ENCODE measurements at regions not wholly inside any gene's neighbourhood (a gene's known extent, or its start where the extent isn't known, plus 50 kb on each side); places are given as distances from the start of the nearest gene placed in this dataset.
"Not testable (repeated sequence)": the region's sequence is repeated elsewhere in the genome, so short reads cannot be mapped to it uniquely, and the experiment has no call there.

DNA sequence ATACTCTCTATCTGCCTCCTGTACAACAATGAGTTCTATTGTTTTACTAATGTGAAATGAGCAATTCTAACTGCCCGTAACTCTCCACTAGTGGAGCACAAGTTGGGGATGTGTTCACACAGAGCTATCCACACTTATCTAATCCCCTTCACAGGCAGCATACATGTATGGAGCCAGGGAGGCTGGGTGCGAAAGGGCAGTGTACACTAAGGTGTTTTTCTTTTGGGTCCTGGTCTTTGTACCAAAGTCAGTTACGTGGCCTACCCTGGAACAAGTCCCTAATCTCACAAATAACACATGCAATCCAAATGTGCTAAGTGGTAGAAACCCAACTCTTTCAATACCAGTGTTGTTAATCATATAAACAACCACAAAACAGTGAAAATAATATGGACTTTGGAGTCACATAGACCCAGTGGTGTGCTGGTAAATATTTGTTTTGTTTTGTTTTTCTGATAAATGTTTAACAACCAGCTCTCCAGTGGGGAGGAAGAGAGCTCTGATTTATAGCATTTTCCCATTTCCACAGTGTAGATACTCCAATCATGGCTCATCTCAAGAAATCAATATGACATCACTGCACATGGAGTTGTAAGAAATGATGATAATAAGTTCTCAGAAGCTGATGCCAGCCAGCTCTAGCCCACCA, 319.9 kb upstream of the DUSP10 start:
- ATAC-seq (no peak), DNase-seq (no peak)
- no peaks in the 10 kb centered on the region for H3K27me3 Mint-ChIP-seq
- no peak overlapping the region for H3K27ac Mint-ChIP-seq
- H3K4me1 Mint-ChIP-seq: no peaks in the 10 kb centered on the region
- peaks cover 5 to 18% of the 10 kb centered on the region in 2 donors for H3K9me3 Mint-ChIP-seq
- H3K4me3 Mint-ChIP-seq: no peak overlapping the region

DNA sequence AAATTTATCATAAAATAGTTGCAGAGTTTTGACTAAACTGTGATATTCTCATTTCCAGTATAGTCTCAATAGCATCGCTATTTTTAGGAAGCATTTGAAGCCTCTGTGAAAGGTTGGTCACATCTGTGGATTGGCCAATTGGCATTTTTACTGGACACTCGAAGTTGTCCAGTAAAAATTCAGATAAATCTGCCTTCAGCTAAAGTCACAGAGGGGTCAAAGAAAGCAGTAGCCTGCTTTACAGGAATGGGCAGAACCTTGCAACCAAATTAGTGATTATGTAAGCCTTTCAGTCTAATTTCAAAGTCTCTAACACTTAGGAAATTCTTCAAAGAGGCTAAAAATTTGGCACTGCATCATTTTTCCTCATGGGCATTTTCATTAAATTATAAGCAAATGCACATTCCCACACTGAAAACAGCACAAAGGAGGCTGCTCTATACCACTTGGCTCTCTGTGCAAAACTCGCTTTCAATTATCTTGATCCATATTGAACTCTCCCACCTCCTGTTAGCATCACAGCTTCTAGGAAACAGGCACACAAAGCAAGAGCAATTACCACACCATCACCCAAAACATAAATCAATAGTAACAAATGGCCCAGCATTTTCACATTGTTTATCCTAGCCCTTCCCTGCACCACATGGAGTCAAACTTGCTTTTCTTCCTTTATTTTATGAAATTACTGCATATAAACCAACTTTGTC, 318.5 kb upstream of the DUSP10 start:
- ATAC-seq: no peak
- peaks cover 5 to 18% of the 10 kb centered on the region in 2 donors for H3K9me3 Mint-ChIP-seq
- no peaks in the 10 kb centered on the region for H3K4me1 Mint-ChIP-seq
- no peak for DNase-seq
- no peak overlapping the region for H3K4me3 Mint-ChIP-seq
- no peaks in the 10 kb centered on the region for H3K27me3 Mint-ChIP-seq
- no peak overlapping the region for H3K27ac Mint-ChIP-seq

DNA sequence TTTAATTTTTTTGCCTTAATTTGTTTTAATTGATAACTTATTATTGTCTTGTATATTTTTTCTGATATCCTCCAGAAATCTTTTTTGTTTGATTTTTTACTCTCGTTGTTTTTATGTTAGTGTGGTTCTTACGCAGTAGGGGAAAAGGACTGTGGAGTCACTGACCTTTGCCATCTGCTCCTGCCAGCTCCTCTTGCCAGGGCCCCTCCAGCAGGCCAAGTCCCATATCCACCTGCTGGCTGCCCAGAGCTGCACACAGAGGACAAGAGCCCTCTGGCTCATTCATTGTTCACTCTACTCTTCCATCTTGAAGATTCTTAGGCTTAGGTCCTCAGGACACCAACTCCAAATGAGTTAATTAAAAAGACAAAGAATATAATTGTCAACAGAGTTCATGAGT, 316.4 kb upstream of the DUSP10 start:
- Mint-ChIP-seq H3K4me3 (no peak overlapping the region), H3K27me3 (no peaks in the 10 kb centered on the region), H3K27ac (no peak overlapping the region), H3K4me1 (no peaks in the 10 kb centered on the region), H3K9me3 (no peaks in the 10 kb centered on the region)
- DNase-seq: no peak
- no peak for ATAC-seq

DNA sequence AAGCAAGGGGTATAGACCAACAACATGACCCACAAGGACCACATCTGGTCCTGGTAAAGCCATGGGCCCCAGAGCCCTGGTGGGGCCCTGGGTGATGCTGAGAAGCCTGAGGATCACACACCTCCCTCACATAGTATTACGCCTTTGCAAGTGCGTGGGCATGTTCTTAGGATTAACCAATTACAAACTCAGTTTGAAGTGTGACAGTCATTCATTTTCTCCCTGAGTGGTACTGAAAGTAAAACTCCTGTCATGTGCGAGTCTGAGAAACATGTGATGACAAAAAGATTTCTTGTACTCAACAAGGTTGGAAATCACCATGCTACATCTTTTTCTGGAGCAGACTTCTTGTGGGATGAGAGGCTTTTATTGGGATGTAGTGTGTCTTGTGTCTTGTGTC, 315.3 kb upstream of the DUSP10 start:
- no peak overlapping the region for H3K27ac Mint-ChIP-seq
- DNase-seq: no peak
- peaks cover 10% of the 10 kb centered on the region for H3K27me3 Mint-ChIP-seq
- H3K9me3 Mint-ChIP-seq: no peaks in the 10 kb centered on the region
- H3K4me1 Mint-ChIP-seq: no peaks in the 10 kb centered on the region
- no peak overlapping the region for H3K4me3 Mint-ChIP-seq
- ATAC-seq: peak; percentile 41

DNA sequence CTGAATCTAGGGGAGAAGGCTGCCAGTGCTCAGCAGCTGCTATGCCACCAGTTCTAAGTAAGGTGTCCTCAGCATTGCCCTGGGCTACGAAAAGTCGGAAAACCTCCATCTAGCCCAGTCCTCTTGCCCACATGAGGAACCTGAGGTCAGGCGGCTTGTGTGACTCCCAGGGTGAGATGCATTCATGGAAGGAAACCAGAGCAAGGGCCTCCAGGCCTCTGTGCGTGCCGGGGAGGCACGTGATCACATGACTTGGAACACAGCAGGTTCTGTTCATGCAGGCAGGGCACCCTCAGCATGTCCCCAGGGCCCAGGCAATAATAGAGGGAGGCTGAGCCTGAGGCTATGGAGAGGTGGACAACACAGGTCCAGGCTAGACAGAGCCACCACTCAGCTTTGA, 312.5 kb upstream of the DUSP10 start:
- Mint-ChIP-seq H3K9me3 (no peaks in the 10 kb centered on the region), H3K4me3 (no peak overlapping the region), H3K27ac (no peak overlapping the region), H3K27me3 (peaks cover 11% of the 10 kb centered on the region), H3K4me1 (peaks cover 10% of the 10 kb centered on the region)
- ATAC-seq: no peak
- no peak for DNase-seq

DNA sequence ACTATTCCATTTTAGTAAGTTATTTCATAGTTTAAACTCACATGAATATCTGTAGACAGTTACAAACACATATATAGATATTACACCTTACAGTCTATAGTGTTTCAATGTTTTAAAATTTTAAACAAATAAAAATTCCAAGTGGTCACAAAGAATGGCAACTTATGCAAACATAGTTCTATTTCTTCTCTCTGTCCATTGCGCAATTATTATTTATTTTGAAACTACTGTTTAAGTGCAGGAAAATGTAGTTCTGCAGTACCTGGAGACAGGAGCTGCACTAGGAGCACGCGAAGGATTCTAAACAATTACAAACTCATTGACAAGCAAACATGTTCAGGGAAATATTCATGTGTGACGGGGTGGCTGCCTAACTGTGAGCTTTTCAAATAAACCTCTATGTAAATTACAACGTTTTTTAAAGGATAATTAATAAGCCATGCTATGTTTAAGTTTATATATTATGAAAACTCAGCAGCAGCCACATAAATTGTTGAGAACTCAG, 312.0 kb upstream of the DUSP10 start:
- no peak overlapping the region for H3K27ac Mint-ChIP-seq
- no peaks in the 10 kb centered on the region for H3K9me3 Mint-ChIP-seq
- no peak overlapping the region for H3K4me3 Mint-ChIP-seq
- ATAC-seq (no peak), DNase-seq (no peak)
- peaks cover 15% of the 10 kb centered on the region for H3K4me1 Mint-ChIP-seq
- H3K27me3 Mint-ChIP-seq: peaks cover 11% of the 10 kb centered on the region

DNA sequence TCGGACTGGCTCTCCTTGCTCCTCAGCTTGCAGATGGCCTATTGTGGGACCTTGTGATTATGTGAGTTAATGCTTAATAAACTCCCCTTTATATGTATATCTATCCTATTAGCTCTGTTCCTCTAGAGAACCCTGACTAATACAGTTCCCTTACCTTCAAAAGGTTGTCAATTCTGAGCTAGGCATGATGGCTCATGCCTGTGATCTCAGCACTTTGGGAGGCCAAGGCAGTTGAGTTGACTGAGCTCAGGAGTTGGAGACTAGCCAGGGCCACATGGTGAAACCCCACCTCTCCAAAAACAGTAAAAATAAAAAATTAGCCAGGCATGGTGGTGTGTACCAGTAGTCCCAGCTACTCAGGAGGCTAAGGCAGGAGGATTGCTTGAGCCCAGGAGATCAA, 309.4 kb upstream of the DUSP10 start:
- H3K4me3 Mint-ChIP-seq, H3K27ac Mint-ChIP-seq: not testable (repeated sequence)

DNA sequence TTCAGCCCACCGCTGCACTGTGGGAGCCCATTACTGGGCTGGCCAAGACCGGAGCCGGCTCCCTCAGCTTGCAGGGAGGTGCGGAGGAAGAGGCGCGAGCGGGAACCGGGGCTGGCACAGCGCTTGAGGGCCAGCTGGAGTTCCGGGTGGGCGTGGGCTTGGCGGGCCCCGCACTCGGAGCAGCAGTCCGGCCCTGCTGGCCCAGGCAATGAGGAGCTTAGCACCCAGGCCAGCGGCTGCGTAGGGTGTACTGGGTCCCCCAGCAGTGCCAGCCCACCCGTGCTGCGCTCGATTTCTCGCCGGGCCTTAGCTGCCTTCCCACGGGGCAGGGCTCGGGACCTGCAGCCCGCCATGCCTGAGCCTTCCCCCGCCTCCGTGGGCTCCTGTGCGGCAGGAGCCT, 307.8 kb upstream of the DUSP10 start:
- ATAC-seq, H3K4me3 Mint-ChIP-seq, H3K9me3 Mint-ChIP-seq, H3K27ac Mint-ChIP-seq, DNase-seq: not testable (repeated sequence)
- Mint-ChIP-seq H3K27me3 (peaks cover 11% of the 10 kb centered on the region), H3K4me1 (peaks cover 35% of the 10 kb centered on the region)

More for the DNA sequence above, 309.4 kb upstream of the DUSP10 start:
- not testable (repeated sequence) for H3K9me3 Mint-ChIP-seq, DNase-seq
- Mint-ChIP-seq H3K4me1 (peaks cover 35% of the 10 kb centered on the region), H3K27me3 (peaks cover 11% of the 10 kb centered on the region)
- ATAC-seq: peak; percentile 57

DNA sequence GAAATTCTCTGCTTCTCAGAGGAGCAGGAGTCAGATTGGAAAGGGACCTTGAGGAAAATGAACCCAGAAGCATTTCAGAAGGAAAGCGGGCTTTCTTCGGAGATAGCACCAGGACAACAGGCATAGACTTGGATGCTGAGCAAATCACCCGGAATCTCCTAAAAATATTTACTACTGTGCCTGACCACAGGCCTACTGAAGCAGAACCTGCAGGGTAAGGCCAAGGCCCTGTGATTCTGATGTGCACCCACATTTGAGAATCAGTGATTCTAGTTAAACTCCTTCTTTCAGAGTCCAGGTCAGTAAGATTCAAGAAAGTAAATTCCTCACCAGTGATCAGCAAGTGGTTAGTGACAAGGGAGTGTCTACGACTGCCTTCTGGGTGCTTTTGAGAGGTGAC, 307.3 kb upstream of the DUSP10 start:
- no peaks in the 10 kb centered on the region for H3K9me3 Mint-ChIP-seq
- H3K27me3 Mint-ChIP-seq: peaks cover 11% of the 10 kb centered on the region
- DNase-seq: no peak
- H3K27ac Mint-ChIP-seq: peak overlapping the region in 1 of 2 donors; percentile 63
- peaks cover 35% of the 10 kb centered on the region for H3K4me1 Mint-ChIP-seq
- ATAC-seq: no peak
- no peak overlapping the region for H3K4me3 Mint-ChIP-seq

DNA sequence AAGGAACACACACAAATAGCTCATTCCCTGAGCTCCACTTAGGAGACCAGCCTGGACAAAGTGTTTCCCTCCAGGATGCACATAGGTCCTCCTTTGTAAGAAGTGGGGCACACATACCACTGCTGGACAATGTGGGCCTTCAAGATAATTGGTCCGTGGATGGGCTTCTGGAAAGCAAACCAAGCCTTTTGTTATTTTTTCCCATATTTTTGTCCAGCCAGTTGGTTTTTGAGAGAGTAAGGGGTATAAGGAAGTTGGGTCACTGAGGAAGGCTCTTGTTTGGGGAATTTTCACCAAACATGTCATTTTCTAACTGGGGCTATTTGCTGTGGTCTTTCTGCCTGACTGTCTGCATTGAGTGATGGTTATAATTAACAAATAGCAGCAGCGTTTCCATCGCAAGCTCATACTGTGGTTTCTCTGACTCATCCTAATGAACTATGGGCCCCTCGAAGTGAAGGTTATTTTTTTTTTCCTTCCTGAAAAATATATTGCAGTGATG, 306.3 kb upstream of the DUSP10 start:
- Mint-ChIP-seq H3K9me3 (no peaks in the 10 kb centered on the region), H3K4me3 (peak overlapping the region; percentile 33 to 34), H3K4me1 (peaks cover 35% of the 10 kb centered on the region), H3K27me3 (peaks cover 11% of the 10 kb centered on the region), H3K27ac (peak overlapping the region; percentile 3 to 88)
- ATAC-seq (peak; percentile 82), DNase-seq (peak in 1 of 2 donors; percentile 23)

DNA sequence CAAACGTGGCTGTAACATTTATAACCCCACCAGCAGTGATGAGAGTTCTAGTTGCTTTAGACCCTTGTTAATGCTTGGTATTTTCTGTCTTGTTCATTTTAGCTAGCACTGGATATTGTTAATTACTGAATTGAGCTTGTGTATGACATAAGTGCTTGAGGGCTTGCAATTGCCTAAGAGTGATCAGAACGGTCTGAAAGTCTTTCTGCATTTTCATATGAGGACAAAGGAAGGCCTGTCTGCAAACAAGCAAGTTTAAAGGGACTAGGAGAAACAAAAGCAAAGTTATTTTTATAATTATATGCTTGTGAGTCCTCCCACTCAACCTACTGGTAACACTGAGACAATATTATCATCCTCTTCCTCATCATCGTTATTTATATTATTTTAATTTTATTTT, 305.5 kb upstream of the DUSP10 start:
- H3K4me3 Mint-ChIP-seq: no peak overlapping the region
- DNase-seq (no peak), ATAC-seq (no peak)
- H3K27me3 Mint-ChIP-seq: peaks cover 3% of the 10 kb centered on the region
- no peaks in the 10 kb centered on the region for H3K9me3 Mint-ChIP-seq
- peaks cover 35% of the 10 kb centered on the region for H3K4me1 Mint-ChIP-seq
- H3K27ac Mint-ChIP-seq: no peak overlapping the region

DNA sequence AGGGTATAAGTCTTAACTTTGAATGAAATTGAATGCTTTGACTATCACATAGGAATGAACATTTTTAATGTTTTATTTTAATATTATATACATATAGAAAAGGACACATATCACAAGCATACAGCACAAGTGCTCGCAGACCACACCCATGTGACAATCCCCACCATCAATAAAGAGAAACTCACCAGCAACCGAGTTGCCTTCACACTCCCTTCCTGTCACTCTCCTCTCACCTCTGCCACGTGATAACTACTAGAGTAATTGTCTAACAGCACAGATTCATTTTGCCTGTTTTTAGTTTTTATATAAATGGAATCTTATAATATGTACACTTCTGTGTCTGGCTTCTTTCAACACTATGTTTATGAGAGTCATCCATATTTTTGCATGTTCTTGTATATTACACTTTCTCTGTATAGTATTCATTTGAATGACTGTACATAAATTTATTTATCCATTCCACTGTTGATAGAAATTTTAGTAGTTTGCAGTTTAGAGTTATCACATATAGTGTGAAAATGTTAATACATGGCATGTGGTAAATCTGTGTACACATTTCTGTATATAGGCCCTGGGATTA, 304.9 kb upstream of the DUSP10 start:
- DNase-seq (no peak), ATAC-seq (no peak)
- Mint-ChIP-seq H3K27ac (no peak overlapping the region), H3K4me1 (peaks cover 35% of the 10 kb centered on the region), H3K27me3 (no peaks in the 10 kb centered on the region), H3K9me3 (no peaks in the 10 kb centered on the region), H3K4me3 (no peak overlapping the region)

DNA sequence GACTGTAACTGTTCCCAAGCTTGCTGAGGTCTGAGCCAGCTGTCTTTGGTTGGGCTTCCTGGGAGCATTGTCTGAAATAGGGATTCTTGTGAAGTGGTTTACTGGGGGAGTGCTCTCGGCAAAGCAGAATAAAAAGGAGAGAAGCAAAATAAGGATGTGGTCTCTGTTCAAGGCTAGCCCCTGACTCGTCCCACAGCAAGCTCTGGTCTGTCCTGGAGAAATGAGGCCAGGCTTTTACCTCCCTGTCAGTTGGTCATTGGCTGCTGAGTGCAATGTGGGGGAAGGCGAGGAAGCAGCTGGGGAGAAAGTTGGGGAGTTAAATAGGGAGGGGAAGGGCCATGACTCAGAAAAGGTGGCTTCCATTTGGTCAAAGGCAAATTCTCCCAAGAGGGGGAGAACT, 303.9 kb upstream of the DUSP10 start:
- DNase-seq: no peak
- H3K4me1 Mint-ChIP-seq: peaks cover 33% of the 10 kb centered on the region

DNA sequence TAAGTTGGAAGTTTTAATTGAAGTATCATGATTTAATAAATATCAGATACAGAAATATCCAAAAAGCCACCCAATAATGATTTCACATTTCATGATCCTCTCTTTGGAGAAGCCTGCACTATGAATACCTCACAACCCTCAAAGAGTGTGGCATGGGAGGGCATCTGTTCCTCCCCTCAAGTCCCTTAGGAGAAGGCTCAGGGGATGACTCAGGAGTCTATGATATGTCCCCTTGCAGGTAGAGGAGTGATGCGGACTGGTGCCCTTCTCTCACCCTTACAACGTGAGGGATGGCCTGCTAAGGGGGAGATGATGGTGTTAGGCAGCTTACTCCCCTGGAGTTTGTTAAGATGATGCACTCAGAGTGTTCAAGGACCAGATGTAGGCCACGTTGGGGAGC, 303.3 kb upstream of the DUSP10 start:
- no peak for DNase-seq
- H3K4me1 Mint-ChIP-seq: peaks cover 28% of the 10 kb centered on the region
- no peak overlapping the region for H3K4me3 Mint-ChIP-seq
- H3K27me3 Mint-ChIP-seq: no peaks in the 10 kb centered on the region
- ATAC-seq: no peak
- H3K9me3 Mint-ChIP-seq: no peaks in the 10 kb centered on the region
- peak overlapping the region in 1 of 2 donors; percentile 4 for H3K27ac Mint-ChIP-seq

More for the DNA sequence above, 303.9 kb upstream of the DUSP10 start:
- Mint-ChIP-seq H3K4me3 (no peak overlapping the region), H3K27me3 (no peaks in the 10 kb centered on the region), H3K27ac (no peak overlapping the region), H3K9me3 (no peaks in the 10 kb centered on the region)
- no peak for ATAC-seq

DNA sequence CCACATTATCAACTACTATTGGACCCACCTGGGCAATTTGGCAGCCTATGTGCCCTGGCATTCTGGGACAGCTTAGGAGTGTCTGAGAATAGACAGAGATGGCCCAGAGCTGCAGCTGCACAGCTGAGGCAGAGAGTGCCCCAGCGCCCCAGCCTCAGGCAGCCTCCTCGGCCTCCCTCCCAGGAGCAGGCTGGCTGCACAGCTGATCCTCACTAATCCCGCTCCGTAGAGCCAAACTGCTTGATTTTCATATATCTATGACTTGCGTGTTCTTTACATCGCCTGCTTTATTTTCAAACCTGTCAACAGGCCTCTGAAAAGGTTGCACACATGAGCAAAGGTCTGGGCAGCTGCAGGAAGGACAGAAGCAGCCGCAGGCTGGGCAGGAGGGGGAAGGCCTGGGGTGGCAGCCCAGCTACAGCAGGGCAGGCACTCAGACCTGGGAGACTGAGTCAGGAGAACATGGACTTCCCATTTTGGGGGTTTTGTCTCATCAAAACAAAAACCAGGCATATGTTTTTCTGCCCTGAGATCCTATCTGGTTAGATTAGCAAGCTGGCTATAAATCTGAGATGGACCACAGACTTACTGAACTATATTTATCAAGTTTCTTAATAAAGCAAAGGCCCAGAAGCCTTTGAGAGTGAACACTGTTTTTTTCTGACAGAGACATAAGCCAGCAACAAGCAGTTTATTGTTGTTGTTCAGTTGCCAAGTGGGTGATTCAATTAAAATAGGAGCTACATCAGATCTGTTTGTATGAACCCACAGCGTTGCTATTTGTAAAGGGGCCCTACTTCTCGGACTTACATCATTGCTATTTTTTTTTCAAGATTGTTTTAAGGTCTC, 301.8 kb upstream of the DUSP10 start:
- no peaks in the 10 kb centered on the region for H3K9me3 Mint-ChIP-seq
- no peak for DNase-seq
- no peak overlapping the region for H3K27ac Mint-ChIP-seq

More for the DNA sequence above, 301.8 kb upstream of the DUSP10 start:
- no peak for ATAC-seq
- Mint-ChIP-seq H3K4me3 (no peak overlapping the region), H3K27me3 (no peaks in the 10 kb centered on the region), H3K4me1 (peaks cover 19% of the 10 kb centered on the region)
